Calu3 (cell line): ENCODE measurements at regions not wholly inside any gene's neighbourhood (a gene's known extent, or its start where the extent isn't known, plus 50 kb on each side); places are given as distances from the start of the nearest gene placed in this dataset.

Experiments
- BruUV-seq: library from RNA; stranded (reverse); fragments of 400-500 nt; replicated peaks from 2 replicates; lab custom pipeline; 2021; lab: Mats Ljungman, UMichigan
- CTCF ChIA-PET: fragments of 300-600 bp; sonication (Branson Sonifier 250); formaldehyde crosslinking; loops from one replicate; lab custom pipeline; 2022; ENCODE audit warnings: antibody characterized with exemption; lab: Charles Lee
- DNase-seq: peaks from one replicate; pipeline ENCODE4 v3.0.0; 2022
- H3K27ac Mint-ChIP-seq: one replicate; pipeline ENCODE4 v1.8.0; 2022; ENCODE audit warnings: mixed read lengths; ENCODE audit not compliant: unreplicated experiment
- H3K27me3 Mint-ChIP-seq: one replicate; pipeline ENCODE4 v1.8.0; 2022; ENCODE audit warnings: mixed read lengths; ENCODE audit not compliant: unreplicated experiment
- H3K36me3 Mint-ChIP-seq: one replicate; pipeline ENCODE4 v1.8.0; 2022; ENCODE audit warnings: mild to moderate bottlenecking, moderate library complexity, mixed read lengths; ENCODE audit not compliant: insufficient read depth, unreplicated experiment
- H3K4me1 Mint-ChIP-seq: one replicate; pipeline ENCODE4 v1.8.0; 2022; ENCODE audit warnings: mild to moderate bottlenecking, low read depth, mixed read lengths; ENCODE audit not compliant: unreplicated experiment
- H3K4me3 Mint-ChIP-seq: one replicate; pipeline ENCODE4 v1.8.0; 2022; ENCODE audit warnings: mild to moderate bottlenecking, low read depth, moderate library complexity, mixed read lengths; ENCODE audit not compliant: unreplicated experiment
- H3K9me3 Mint-ChIP-seq: one replicate; pipeline ENCODE4 v1.8.0; 2022; ENCODE audit warnings: low read depth, mixed read lengths; ENCODE audit not compliant: unreplicated experiment
- CTCF ChIP-seq: fragments of 200-600 bp; IDR thresholded peaks from one replicate; pipeline ENCODE4 v1.8.0; 2022; ENCODE audit warnings: antibody characterized with exemption; ENCODE audit not compliant: unreplicated experiment
- intact Hi-C: fragments of 100-400 bp; cut with micrococcal nuclease; formaldehyde crosslinking; loops from one replicate; pipeline ENCODE4 v1.10.0; 2022; ENCODE audit not compliant: unreplicated experiment

GRCh38 chr7:25809441-25809840 is 342.6 kb upstream of the NFE2L3 start:
- no peak overlapping the region for H3K27ac Mint-ChIP-seq
- no peak overlapping the region for H3K4me3 Mint-ChIP-seq
- BruUV-seq, result no TSS peak
- CTCF ChIA-PET, result interaction anchor here (1.8 kb wide), 1 partner anchor 13 kb away, joined by 4 read pairs; no protein-coding TSS in a partner anchor
- DNase-seq, result no peak
- H3K4me1 Mint-ChIP-seq, result no peaks in the 10 kb centered on the region
- no peaks in the 10 kb centered on the region for H3K36me3 Mint-ChIP-seq
- intact Hi-C loops, result no loop called here
- no peaks in the 10 kb centered on the region for H3K9me3 Mint-ChIP-seq
- peaks cover 94% of the 10 kb centered on the region for H3K27me3 Mint-ChIP-seq
- no peak for TF ChIP-seq CTCF

- Mint-ChIP-seq H3K36me3 (no peaks in the 10 kb centered on the region), H3K4me1 (no peaks in the 10 kb centered on the region), H3K9me3 (no peaks in the 10 kb centered on the region), H3K27me3 (peaks cover 93% of the 10 kb centered on the region), H3K27ac (no peak overlapping the region), H3K4me3 (no peak overlapping the region)
- CTCF ChIA-PET, result no interaction called here
- no peak for DNase-seq
- TF ChIP-seq CTCF, result no peak
- no TSS peak for BruUV-seq
- intact Hi-C loops, result no loop called here
These were observed 339.7 kb upstream of the NFE2L3 start for GRCh38 chr7:25812086-25812850.

- Mint-ChIP-seq H3K9me3 (no peaks in the 10 kb centered on the region), H3K27ac (no peak overlapping the region), H3K36me3 (no peaks in the 10 kb centered on the region), H3K4me1 (no peaks in the 10 kb centered on the region), H3K4me3 (no peak overlapping the region), H3K27me3 (peaks cover 94% of the 10 kb centered on the region)
- intact Hi-C loops, result no loop called here
- no peak for TF ChIP-seq CTCF
- BruUV-seq, result no TSS peak
- no peak for DNase-seq
- CTCF ChIA-PET, result no interaction called here
These were observed 338.6 kb upstream of the NFE2L3 start for GRCh38 chr7:25813381-25813780.

- DNase-seq, result no peak
- no peaks in the 10 kb centered on the region for H3K9me3 Mint-ChIP-seq
- H3K27ac Mint-ChIP-seq, result no peak overlapping the region
- no TSS peak for BruUV-seq
- TF ChIP-seq CTCF, result no peak
- H3K4me3 Mint-ChIP-seq, result no peak overlapping the region
- peaks cover 94% of the 10 kb centered on the region for H3K27me3 Mint-ChIP-seq
- H3K36me3 Mint-ChIP-seq, result no peaks in the 10 kb centered on the region
- intact Hi-C loops, result no loop called here
- CTCF ChIA-PET, result interaction anchor here (0.8 kb wide), 1 partner anchor 9 kb away, joined by 3 read pairs; no protein-coding TSS in a partner anchor
- no peaks in the 10 kb centered on the region for H3K4me1 Mint-ChIP-seq
These were observed 336.3 kb upstream of the NFE2L3 start for GRCh38 chr7:25815711-25816110.
